ENCODE measurements at regions not wholly inside any gene's neighbourhood (a gene's known extent, or its start where the extent isn't known, plus 50 kb on each side); places are given as distances from the start of the nearest gene placed in this dataset.

GRCh38 chr7:155169498-155170065 is 99.5 kb downstream of the HTR5A start:
- TF ChIP-seq YY1 (IDR thresholded peaks at IDR 0.05; ENCODE audit: insufficient read depth, insufficient read length) (no peak), ZNF274 (IDR thresholded peaks at IDR 0.05; ENCODE audit: low read depth, low read length) (no peak), SUZ12 (IDR thresholded peaks at IDR 0.05; ENCODE audit: extremely low read depth, insufficient read depth, insufficient read length) (no peak)
